HG03066 (cell line): ENCODE measurements at regions not wholly inside any gene's neighbourhood (a gene's known extent, or its start where the extent isn't known, plus 50 kb on each side); places are given as distances from the start of the nearest gene placed in this dataset.

Source experiments
- ATAC-seq: cut with Tn5 transposase; IDR thresholded peaks from one replicate; pipeline ENCODE4 v1.9.1; 2021; ENCODE audit warnings: low read depth; ENCODE audit not compliant: unreplicated experiment

DNA sequence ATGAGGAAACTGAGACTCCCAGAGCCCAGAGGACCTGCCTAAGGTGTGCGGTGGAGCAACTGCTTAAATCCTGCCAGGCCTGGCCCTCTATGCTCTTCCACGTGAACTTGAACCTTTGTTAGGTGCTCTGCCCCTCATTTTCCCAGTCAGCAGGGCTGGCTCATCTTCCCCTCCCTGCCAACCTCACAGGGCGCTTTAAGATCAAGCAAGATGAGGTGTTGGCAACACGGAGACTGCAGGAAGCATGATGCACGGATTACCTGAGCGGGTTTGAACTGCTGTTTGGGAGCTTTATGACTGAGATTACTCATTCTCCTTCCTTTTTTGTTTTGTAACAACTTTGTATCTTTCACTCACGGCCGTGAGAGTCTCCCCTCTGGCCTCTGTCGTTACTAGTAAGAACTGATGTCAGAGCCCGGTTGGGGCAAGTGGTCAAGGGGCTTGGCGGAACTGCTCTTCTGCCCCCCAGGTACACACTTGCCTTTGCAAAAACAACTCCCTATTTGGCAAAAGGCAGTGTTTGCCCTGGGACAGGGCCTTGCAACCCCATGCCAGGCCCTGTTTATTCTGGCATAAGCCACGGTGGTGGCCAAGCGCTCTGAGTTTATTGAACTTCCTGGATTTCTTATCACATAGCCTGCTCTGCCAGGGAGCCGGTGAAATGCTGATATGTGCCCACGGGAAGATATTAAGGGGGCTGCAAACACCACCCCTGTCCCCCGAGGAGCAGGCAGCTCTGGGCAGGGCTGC lies 127.8 kb downstream of the INHBB start:
- ATAC-seq, result no peak

DNA sequence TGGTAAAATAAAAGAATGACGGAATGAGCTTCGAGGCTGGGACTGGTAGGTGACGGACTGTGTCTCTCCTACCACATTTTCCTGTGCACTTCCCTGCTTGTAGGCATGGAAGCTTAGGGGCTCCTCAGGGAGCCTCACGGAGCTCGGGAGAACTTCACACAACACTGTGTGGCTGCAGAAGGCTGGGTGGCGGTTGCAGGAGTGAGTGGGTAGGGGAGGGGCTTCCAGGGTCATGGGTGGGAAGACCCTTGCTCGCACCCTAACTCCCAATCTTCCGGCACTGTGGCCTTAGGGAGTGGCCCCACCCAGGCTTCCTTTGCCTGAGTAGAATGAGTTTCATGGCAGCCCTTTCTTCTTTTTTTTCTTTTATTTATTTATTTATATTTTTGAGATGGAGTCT lies 128.6 kb downstream of the INHBB start:
- ATAC-seq, result no peak

DNA sequence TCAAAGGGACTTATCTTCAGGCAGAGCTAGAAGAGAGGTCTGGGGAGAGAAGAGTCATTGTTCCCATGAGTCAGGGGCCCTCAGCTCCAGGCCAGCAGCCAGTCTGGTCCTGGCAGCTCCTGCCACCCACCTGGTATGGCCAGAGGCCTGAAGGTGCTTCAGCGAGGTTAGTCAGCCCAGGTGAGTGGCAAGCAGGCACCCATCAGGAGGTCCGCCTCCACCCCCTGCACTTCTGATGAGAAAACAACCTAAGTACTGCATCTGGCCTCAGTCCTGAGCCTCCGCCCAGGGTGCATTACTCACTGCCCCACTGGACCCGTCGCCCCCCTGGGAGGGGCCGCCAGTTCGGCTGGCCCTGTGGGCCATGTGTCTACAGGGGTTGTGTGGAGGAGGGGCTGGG lies 130.2 kb downstream of the INHBB start:
- ATAC-seq, result no peak

- ATAC-seq, result no peak
These were observed 131.3 kb downstream of the INHBB start for GRCh38 chr2:120477198-120477597.

DNA sequence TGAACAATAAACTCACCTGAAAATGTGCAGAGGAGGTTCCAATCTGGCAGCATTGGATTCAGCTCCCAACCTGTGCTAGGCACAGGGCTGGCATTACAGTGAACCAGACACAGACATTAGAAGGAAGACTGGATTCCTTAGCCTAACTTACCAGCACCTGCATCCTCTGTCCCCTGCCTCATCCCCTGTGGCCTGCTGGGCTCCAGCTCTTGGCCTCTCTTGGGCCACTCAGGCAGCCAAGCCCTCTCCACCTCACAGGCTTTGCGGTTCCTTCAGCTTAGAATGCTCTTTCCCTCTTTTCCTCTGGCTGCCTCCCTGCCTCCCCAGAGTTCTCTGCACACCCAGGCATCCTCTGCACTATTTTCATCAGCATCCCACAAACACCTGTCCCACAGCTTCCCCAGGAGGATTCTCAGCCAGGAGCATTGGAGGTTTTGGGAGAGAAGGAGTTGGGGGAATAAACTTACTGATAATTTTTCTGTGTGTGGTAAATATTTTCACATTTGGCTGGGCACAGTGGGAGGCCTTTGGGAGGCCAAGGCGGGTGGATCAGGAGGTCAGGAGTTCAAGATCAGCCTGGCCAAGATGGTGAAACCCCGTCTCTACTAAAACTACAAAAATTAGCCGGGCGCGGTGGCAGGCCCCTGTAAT lies 132.0 kb downstream of the INHBB start:
- ATAC-seq, result no peak

GRCh38 chr2:120480346-120480902 lies 134.5 kb downstream of the INHBB start:
- ATAC-seq, result no peak

- ATAC-seq, result no peak
These were observed 135.0 kb downstream of the INHBB start for GRCh38 chr2:120480903-120481445.

DNA sequence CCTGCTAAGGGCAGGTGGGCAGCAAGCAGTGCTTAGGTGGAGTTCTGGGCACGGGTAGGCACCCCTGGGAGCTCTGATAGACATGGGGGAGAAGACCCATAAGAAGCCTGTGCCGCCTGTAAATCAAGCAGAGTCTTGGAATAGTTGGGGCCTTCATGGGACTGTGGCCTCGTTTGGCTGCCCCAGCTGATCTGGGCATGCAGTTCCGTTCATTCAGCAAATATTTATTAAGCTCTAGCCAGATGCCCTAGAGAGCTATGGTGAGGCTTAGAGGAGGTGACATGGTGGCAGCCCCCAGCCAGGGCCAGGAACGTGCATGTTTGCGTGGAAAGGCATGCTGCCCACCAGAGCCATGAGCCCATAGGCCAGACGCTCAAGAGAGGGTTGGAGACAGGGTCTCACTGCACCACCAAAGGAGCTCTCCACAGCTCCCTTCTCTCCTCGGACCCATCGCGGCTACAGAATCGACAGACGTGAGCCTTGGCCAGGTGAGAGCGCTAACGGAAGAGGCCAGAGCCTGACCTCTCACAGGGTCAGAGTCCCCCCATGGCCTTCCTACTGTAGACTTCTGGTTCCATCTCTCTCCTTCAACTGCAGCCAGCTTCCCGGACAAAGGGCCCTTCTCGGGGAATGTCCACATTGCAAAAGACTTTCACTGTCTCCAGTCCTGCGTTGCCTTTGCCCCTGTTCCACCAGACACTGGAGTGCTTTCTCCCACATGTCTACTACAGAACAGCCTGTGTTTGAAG lies 135.7 kb downstream of the INHBB start:
- no peak for ATAC-seq

- ATAC-seq, result no peak
These were observed 136.4 kb downstream of the INHBB start for GRCh38 chr2:120482334-120482733.

DNA sequence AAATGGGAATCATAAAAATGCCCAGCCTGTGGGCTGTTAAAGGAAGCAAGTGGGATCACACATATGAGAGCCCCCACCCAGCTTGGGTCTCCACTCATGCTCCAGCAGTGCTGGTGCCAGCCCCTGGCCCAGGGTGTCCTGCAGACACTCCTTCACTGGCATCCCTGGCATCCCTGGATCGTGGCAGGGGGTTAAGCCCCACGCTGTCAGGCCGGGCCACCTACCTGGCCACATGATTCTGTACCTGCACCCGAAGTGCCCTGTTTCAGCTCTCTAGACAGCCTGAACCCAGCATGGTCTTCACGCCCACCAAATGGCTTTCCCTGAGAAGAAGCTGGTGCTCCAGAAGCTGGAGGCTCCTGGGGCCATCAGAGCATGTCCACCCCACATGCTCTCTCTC lies 137.4 kb downstream of the INHBB start:
- no peak for ATAC-seq

DNA sequence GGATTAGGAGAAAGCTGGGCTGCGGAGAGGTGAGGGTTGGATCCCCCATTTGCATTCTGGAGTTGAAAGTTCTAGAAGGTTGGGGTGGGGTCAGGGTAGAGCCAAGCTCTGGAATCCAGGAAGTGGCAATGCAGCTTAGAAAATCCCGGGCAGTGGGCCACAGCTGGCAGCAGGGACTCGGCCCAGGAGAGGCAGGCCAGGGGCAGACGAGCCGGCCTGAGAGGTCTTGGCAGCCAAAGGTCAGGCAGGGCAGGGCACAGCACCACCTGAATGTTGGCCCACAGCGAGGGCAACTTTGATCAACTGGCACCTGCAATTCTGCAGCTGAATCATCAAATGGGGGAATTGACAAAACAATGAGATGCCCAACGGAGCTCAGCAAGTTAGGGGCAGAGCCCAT lies 139.2 kb downstream of the INHBB start:
- ATAC-seq, result no peak

- no peak for ATAC-seq
These were observed 140.5 kb downstream of the INHBB start for GRCh38 chr2:120486441-120486840.

- no peak for ATAC-seq
These were observed 141.0 kb downstream of the INHBB start for GRCh38 chr2:120486946-120487345.

DNA sequence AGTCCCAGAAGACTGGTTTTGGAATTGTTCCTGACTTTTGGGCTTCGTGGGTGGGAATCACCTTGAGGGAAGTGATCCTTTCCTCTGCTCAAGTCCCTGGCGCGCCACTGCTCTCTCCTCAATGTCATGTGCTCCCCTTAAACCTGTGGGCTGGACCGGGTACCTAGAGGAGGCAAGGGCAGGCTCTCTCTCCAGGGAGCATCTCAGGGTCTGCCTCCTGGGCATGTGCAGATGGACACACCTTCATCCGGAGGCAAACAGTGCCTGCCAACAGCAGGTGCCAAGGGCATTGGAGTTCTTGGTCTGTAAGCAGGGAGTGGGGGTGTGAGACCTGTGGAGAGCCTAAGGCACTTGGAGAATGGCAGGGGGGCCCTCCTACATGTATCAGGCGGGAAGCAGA lies 142.6 kb downstream of the INHBB start:
- no peak for ATAC-seq

GRCh38 chr2:120489023-120489422 lies 143.1 kb downstream of the INHBB start:
- no peak for ATAC-seq

DNA sequence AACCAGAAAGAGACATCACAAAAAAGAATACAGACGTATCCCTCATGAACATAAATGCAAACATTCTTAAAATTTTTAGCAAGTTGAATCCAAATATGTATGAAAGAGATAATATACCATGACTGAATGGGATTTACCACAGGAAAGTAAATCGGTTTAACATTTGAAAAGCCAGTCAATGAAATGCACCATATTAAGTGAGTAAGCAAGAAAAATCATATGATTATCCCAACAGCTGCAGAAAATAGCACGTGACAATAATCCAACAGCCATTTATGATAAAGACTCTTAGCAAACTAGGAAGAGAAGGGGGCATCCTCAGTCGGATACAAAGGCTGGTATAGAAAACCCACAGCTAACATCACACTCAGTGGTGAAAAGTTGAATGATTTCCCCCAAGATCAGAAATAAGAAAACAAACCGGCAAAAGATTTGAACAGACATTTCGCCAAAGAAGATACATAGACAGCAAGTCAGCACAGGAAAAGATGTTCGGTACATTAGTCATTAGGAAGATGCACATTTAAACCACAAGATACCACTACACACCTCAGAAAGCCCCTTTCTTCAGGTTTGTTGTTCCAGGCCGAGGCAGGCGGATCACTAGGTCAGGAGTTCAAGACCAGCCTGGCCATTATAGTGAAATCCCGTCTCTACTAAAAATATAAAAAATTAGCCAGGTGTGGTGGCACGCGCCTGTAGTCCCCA lies 144.3 kb downstream of the INHBB start:
- no peak for ATAC-seq

DNA sequence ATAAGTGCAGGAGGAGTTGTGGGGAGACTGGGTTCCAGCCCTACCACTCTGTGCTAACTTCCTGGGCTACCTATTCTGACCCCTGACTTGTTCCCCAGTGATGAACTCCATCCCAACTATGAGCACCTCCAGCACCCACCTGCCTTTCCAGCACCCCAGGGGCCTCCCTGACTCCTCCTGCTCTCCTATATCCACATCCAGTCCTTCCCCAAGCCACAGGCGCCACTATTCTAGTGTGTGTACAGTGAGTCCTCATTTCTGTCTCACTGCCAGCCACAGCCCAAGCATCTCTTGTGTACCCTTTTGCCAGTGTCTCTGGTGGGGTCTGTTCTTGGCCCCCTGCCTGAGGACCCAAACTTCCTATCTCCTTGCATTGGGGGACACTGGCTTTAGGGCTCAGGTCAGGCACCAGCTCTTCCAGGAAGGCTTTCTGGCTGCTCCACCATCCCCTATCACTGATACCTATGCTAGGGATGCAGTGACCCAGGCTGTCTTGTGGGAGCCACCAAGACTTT lies 145.2 kb downstream of the INHBB start:
- ATAC-seq, result no peak

DNA sequence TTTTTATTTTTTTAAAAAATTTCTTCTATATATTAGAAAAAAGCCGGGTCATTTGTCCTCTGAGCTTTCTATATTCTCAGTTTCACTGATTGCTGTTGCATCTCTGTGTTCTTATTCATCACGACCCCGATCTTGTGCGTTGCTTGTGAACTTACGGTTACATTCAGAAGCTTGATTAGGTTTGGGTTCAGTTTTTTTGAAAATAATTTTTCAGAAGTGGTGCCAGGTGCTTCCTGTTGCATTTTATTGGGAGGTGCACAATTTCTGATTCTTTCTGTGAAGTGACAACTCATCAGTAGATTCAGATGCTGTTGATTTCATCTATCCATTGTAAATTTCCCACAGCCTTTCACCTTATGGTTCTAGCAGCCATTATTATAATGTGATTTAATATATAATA lies 147.3 kb downstream of the INHBB start:
- no peak for ATAC-seq

DNA sequence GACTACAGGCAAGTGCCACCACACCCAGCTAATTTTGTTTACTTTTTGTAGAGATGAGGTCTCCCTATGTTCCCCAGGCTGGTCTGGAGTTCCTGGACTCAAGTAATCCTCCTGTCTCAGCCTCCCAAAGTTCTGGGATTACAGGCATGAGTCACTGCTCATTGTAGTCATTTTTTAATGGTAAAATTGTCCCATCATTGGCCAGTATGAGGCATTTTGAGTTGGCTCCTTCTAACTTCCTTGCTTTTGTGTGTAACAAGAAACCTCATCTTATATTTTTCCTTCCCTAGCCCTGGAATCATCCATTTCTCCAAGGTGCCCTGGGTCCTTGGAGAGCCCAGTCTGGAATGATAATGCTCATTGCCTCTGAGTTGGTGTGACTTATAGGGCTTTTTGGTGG lies 148.5 kb downstream of the INHBB start:
- no peak for ATAC-seq

DNA sequence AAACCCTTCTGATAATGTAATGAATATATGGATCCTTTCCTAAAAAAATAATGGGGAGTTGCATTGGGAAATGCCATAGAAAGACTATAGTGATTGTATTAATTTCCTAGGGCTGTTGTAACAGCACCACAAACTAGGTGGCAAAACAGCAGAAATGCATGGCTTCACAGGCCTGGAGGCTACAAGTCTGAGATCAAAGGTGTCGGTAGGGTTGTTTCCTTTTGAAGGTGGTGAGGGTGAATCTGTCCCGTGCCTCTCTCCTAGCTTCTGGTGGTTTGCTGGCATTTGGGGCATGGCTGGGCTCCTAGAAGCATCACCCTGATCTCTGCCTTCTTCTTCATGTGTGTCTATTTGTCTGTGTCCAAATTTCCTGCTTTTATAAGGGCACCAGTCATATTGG lies 149.7 kb downstream of the INHBB start:
- ATAC-seq, result no peak
